ENCODE measurements at regions not wholly inside any gene's neighbourhood (a gene's known extent, or its start where the extent isn't known, plus 50 kb on each side); places are given as distances from the start of the nearest gene placed in this dataset.

DNA sequence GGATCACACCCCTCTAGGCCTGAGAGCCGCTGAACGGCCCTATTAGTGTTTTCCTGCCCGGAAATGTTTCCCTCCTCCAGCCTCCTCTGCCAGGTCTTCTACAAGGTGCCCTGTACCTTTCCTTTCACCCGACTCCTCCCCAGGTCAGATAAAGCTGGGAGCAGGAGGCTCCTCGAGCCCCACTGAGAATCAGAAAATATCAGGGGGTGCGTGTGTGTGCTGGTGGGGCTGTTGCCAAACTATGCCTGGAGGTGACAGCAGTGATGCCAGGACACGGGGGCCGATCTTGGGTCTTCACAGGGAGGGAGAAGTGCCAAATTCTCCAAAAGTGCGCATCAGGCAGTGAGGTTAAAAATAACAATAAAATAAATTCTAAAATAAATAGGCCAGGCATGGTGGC lies 222.8 kb upstream of the RREB1 start:
- TF ChIP-seq POLR2AphosphoS5 (IDR thresholded peaks at IDR 0.05; ENCODE audit: low read depth, low read length) (no peak), TAF1 (IDR thresholded peaks at IDR 0.05; ENCODE audit: borderline replicate concordance, low read depth, low read length) (no peak), SIN3A (IDR thresholded peaks at IDR 0.05; ENCODE audit: borderline replicate concordance, low read depth, low read length) (no peak), MEF2A (IDR thresholded peaks at IDR 0.05; ENCODE audit: borderline replicate concordance, low read depth) (no peak), SMC3 (IDR thresholded peaks at IDR 0.05; ENCODE audit: low read depth, low read length) (no peak), FOSL2 (IDR thresholded peaks at IDR 0.05; ENCODE audit: borderline replicate concordance, low read depth) (no peak), RXRA (IDR thresholded peaks at IDR 0.05; ENCODE audit: borderline replicate concordance, low read depth) (no peak), MXI1 (IDR thresholded peaks at IDR 0.05; ENCODE audit: low read depth, low read length) (no peak)
- TF ChIP-seq, protein P1, sequence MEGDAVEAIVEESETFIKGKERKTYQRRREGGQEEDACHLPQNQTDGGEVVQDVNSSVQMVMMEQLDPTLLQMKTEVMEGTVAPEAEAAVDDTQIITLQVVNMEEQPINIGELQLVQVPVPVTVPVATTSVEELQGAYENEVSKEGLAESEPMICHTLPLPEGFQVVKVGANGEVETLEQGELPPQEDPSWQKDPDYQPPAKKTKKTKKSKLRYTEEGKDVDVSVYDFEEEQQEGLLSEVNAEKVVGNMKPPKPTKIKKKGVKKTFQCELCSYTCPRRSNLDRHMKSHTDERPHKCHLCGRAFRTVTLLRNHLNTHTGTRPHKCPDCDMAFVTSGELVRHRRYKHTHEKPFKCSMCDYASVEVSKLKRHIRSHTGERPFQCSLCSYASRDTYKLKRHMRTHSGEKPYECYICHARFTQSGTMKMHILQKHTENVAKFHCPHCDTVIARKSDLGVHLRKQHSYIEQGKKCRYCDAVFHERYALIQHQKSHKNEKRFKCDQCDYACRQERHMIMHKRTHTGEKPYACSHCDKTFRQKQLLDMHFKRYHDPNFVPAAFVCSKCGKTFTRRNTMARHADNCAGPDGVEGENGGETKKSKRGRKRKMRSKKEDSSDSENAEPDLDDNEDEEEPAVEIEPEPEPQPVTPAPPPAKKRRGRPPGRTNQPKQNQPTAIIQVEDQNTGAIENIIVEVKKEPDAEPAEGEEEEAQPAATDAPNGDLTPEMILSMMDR (IDR thresholded peaks at IDR 0.05), result no peak
- TF ChIP-seq, protein P2, sequence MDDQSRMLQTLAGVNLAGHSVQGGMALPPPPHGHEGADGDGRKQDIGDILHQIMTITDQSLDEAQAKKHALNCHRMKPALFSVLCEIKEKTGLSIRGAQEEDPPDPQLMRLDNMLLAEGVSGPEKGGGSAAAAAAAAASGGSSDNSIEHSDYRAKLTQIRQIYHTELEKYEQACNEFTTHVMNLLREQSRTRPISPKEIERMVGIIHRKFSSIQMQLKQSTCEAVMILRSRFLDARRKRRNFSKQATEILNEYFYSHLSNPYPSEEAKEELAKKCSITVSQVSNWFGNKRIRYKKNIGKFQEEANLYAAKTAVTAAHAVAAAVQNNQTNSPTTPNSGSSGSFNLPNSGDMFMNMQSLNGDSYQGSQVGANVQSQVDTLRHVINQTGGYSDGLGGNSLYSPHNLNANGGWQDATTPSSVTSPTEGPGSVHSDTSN (IDR thresholded peaks at IDR 0.05), result no peak

Measured in SK-N-SH (cell line).